ENCODE measurements at regions not wholly inside any gene's neighbourhood (a gene's known extent, or its start where the extent isn't known, plus 50 kb on each side); places are given as distances from the start of the nearest gene placed in this dataset.

DNA sequence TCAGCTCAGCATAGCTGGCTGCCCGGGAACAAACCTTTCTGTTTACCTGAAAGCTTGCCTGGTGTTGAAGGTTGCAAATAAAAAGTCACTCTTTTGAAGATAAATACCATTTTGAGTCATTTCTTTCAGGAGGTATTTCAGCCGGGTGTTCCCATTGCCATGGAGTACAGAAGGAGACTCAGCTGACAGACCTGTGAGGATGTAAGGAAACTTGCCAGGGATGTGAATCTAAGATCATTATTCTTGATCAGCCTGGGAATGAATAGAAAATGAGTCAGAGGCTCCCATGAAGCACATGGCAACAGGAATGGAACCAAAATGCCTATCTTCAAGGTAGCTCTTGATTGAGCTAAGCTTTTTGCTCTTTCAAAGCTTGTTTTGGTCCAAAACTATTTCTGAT is 231.2 kb downstream of the CYRIA start:
- TF ChIP-seq, protein P1, sequence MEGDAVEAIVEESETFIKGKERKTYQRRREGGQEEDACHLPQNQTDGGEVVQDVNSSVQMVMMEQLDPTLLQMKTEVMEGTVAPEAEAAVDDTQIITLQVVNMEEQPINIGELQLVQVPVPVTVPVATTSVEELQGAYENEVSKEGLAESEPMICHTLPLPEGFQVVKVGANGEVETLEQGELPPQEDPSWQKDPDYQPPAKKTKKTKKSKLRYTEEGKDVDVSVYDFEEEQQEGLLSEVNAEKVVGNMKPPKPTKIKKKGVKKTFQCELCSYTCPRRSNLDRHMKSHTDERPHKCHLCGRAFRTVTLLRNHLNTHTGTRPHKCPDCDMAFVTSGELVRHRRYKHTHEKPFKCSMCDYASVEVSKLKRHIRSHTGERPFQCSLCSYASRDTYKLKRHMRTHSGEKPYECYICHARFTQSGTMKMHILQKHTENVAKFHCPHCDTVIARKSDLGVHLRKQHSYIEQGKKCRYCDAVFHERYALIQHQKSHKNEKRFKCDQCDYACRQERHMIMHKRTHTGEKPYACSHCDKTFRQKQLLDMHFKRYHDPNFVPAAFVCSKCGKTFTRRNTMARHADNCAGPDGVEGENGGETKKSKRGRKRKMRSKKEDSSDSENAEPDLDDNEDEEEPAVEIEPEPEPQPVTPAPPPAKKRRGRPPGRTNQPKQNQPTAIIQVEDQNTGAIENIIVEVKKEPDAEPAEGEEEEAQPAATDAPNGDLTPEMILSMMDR (IDR thresholded peaks at IDR 0.05): no peak
- no peak for TF ChIP-seq POLR2A (IDR thresholded peaks at IDR 0.05)
